ENCODE measurements at regions not wholly inside any gene's neighbourhood (a gene's known extent, or its start where the extent isn't known, plus 50 kb on each side); places are given as distances from the start of the nearest gene placed in this dataset.

DNA sequence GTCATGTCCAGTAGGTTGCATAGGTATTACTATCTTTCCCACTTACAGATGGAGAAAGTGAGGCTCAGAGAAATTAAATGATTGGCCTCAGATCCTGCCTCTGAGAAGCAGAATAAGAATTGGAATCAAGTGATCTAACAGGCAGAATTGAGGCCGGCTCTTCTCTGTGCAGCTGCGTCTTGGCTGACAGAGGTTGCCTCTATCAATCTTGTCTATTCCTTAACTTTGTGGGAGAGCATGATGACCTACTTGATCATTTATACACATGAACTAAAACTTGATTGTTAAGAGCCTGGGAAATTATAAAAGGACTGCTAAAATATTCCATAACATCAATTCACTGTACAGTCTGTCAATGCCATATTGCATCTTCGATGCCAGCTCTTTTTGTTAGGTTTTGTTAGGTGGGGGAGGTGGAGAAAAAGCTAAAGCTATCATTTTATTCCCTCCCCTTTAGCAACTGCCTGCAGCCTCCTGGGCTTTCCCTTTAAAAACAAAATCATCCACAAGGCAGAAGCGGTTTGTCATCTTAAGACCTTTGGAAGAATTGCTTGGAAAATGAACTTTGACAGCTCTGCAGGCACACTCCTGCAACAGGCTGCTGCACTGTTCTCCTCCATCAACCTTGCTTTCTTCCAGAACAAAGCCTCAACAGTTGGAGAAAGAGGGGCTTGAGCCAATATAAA lies 247.4 kb downstream of the SMARCA2 start:
- TF ChIP-seq POLR2AphosphoS5 (IDR thresholded peaks at IDR 0.05), result no peak
- TF ChIP-seq, protein P1, sequence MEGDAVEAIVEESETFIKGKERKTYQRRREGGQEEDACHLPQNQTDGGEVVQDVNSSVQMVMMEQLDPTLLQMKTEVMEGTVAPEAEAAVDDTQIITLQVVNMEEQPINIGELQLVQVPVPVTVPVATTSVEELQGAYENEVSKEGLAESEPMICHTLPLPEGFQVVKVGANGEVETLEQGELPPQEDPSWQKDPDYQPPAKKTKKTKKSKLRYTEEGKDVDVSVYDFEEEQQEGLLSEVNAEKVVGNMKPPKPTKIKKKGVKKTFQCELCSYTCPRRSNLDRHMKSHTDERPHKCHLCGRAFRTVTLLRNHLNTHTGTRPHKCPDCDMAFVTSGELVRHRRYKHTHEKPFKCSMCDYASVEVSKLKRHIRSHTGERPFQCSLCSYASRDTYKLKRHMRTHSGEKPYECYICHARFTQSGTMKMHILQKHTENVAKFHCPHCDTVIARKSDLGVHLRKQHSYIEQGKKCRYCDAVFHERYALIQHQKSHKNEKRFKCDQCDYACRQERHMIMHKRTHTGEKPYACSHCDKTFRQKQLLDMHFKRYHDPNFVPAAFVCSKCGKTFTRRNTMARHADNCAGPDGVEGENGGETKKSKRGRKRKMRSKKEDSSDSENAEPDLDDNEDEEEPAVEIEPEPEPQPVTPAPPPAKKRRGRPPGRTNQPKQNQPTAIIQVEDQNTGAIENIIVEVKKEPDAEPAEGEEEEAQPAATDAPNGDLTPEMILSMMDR (IDR thresholded peaks at IDR 0.05), result no peak

All from transverse colon (tissue), 4 donors.